Coronary artery (tissue), 2 donors: ENCODE measurements at regions not wholly inside any gene's neighbourhood (a gene's known extent, or its start where the extent isn't known, plus 50 kb on each side); places are given as distances from the start of the nearest gene placed in this dataset.

ENCODE experiments used
- DNase-seq: peaks from one replicate; pipeline ENCODE4 v3.0.0-alpha.2; 2017; ENCODE audit warnings: low spot score
- H3K27ac ChIP-seq, 2 donors: fragments of 200-600 bp; sonication (generic); one replicate each; pipeline ENCODE4 v1.5.1; 2016 to 2019
- H3K4me3 ChIP-seq: fragments of 200-600 bp; sonication (generic); 2 replicates; pipeline ENCODE4 v1.5.1; 2016; ENCODE audit warnings: mild to moderate bottlenecking, moderate library complexity
- CTCF ChIP-seq: fragments of 200-600 bp; sonication (generic); IDR thresholded peaks from one replicate; pipeline ENCODE4 v1.5.1; 2019; ENCODE audit warnings: antibody characterized with exemption

DNA sequence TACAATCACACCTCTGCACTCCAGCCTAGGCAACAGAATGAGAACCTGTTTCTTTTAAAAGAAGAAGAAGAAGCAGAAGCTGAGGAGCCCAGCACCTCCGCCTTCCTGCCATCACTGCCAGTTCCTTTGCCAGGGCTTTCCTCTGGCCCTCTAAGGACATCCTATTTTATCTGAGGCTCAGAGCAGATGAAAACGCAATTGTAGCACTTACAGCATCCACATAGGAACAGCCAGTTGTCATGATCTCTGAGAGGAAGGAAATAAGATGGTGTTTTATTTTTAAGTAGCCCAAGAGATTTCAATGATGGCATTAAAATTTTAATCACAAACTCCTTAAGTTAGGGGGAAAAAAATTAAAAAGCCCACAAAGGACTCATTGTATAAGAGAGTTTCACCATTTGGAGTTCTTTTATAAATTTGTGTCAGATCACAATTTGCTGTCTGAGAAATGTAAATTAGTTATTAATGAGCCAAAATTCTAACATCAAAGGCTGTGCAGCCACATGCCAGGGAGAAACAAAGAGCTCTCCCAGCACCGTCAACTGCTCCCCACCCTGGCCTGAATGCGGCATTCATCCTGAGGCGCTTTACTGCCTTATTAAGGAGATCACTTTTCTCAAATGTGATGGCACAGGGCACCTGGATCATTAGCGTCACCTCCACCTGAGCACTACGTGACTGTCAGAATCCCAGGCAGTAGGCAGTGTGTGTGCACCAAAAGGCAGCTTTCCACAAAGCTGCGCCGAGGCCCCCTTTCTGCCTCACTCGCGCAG, 393.0 kb downstream of the FOXO1 start:
- Histone ChIP-seq H3K4me3 (no peak overlapping the region), H3K27ac (peak overlapping the region in 1 of 2 donors; percentile 92)
- no peak for DNase-seq
- no peak for TF ChIP-seq CTCF

GRCh38 chr13:40274103-40274502, 392.3 kb downstream of the FOXO1 start:
- TF ChIP-seq CTCF: no peak
- no peak overlapping the region for H3K27ac ChIP-seq
- no peak for DNase-seq
- no peak overlapping the region for H3K4me3 ChIP-seq

GRCh38 chr13:40275155-40275554, 391.3 kb downstream of the FOXO1 start:
- TF ChIP-seq CTCF: no peak
- Histone ChIP-seq H3K27ac (no peak overlapping the region), H3K4me3 (no peak overlapping the region)
- DNase-seq: no peak

GRCh38 chr13:40275636-40276035, 390.8 kb downstream of the FOXO1 start:
- no peak for TF ChIP-seq CTCF
- no peak overlapping the region for H3K27ac ChIP-seq
- no peak for DNase-seq

GRCh38 chr13:40283666-40284065, 382.8 kb downstream of the FOXO1 start:
- TF ChIP-seq CTCF: no peak
- Histone ChIP-seq H3K4me3 (no peak overlapping the region), H3K27ac (no peak overlapping the region)
- DNase-seq: no peak

More at GRCh38 chr13:40275636-40276035, 390.8 kb downstream of the FOXO1 start:
- no peak overlapping the region for H3K4me3 ChIP-seq

DNA sequence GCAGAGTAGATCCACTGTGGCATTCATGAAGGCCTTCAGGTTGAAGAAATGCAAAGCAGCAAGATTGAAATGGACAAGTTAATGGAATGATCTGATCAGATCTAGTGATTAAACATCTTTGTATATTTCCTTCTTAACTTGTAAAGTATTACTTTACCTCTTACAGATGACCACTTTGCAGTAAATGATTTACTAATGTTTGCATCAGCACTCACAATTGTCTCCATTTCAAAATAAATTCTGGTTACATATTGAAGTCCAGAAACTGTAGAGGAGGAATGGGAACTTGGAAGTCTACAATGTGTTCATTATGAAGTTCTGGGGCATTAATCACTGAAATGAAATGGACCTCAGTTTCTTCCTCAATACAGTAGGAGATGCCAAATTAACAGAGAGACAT, 380.8 kb downstream of the FOXO1 start:
- no peak for TF ChIP-seq CTCF
- H3K4me3 ChIP-seq: no peak overlapping the region
- DNase-seq: no peak
- H3K27ac ChIP-seq: no peak overlapping the region

- H3K4me3 ChIP-seq: no peak overlapping the region
- TF ChIP-seq CTCF: no peak
- no peak overlapping the region for H3K27ac ChIP-seq
- DNase-seq: no peak
Measured at GRCh38 chr13:40287428-40287827, 379.0 kb downstream of the FOXO1 start.
